ENCODE measurements at regions not wholly inside any gene's neighbourhood (a gene's known extent, or its start where the extent isn't known, plus 50 kb on each side); places are given as distances from the start of the nearest gene placed in this dataset.
"Not testable (repeated sequence)": the region's sequence is repeated elsewhere in the genome, so short reads cannot be mapped to it uniquely, and the experiment has no call there.

GRCh38 chr15:92827991-92828390 is 72.1 kb upstream of the CHD2 start:
- DNase-seq, result not testable (repeated sequence)

- no peak for DNase-seq
These were observed 70.2 kb upstream of the CHD2 start for GRCh38 chr15:92829875-92830274.

GRCh38 chr15:92831336-92831654 is 68.8 kb upstream of the CHD2 start:
- DNase-seq, result no peak

DNA sequence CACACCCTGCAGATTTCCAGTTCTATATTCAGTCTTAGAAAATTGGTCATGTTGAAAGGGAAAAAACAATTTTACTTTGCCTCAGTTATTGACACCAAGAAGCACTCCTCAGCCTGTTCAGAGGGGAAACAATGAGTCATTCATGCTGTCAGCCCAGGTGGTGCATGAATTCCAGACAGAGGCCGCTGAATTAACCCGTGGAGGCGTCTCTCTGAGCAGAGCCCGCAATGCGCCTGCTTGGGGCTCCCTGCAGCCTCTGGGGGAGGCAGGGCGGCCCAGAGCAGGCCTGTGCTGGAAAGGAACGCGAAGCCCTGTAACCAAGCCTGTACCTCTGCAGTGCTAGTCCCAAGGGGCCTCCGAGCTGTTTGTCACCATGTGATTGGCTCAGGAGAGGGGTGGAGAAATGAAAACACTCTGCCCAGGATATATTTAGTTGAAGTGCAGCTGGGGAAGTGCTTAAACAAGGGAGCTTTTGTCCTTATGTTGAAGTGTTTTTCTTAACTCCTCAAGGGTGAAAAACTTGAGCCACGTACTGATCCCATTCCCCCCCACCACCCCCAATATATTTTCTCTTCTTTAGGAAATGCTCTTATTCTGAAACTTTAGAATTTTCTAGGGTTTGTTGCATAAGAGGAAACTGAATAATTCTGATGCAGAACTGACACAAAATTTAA is 68.3 kb upstream of the CHD2 start:
- peak; percentile 98 for DNase-seq

DNA sequence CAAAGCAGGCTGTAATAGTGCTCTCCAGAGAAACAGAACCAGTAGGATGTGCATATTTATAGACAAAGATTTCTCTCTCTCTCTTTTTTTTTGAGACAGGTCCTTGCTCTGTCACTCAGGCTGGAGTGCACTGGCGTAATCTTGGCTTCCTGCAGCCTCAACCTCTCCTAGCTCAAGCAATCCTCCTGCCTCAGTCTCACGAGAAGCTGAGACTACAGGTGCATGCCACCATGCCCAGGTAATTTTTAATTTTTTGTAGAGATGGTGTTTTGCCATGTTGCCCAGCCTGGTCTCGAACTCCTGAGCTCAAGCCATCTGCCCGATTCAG is 67.1 kb upstream of the CHD2 start:
- DNase-seq, result no peak

- DNase-seq, result no peak
These were observed 66.4 kb upstream of the CHD2 start for GRCh38 chr15:92833493-92834271.

- DNase-seq, result no peak
These were observed 60.4 kb upstream of the CHD2 start for GRCh38 chr15:92839696-92840095.

- DNase-seq, result no peak
These were observed 60.0 kb upstream of the CHD2 start for GRCh38 chr15:92840149-92840548.

DNA sequence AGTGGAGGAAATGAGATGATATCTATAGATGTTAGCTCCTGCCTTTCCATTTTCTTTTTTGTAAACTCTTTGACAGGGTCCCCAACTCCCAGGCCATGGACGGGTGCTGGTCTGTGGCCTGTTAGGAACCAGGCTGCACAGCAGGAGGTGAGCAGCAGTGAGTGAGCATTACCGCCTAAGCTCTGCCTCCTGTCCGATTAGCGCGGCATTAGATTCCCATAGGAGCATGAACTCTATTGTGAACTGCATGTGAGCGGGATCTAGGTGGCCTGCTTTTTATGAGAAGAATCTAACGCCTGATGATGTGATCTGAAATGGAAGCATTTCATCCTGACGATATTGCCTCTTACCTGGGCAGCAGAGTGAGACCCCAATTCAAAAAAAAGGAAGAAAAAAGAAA is 56.8 kb upstream of the CHD2 start:
- DNase-seq, result no peak

- no peak for DNase-seq
These were observed 56.3 kb upstream of the CHD2 start for GRCh38 chr15:92843814-92844213.

DNA sequence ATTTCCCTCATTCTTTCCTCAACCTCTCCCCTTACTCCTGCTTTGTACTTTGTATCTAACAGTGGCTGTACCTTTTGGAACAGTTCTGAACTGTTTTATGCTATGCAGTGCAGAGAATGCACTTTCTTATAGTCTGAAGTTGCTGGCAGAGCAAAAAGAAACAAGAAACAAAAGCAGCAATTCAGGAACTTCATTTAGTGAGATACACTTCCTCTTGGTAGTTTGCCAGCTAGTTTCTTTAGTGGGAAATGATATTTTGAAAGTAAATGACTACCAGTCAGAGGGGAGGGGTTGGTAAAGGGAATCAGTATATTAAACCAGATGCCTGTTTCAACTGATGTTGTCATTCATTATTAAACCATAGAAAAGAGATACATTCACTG is 55.0 kb upstream of the CHD2 start:
- DNase-seq, result peak; percentile 54

- DNase-seq, result no peak
These were observed 53.4 kb upstream of the CHD2 start for GRCh38 chr15:92846741-92847140.

GRCh38 chr15:92847841-92848240 is 52.3 kb upstream of the CHD2 start:
- DNase-seq, result no peak

DNA sequence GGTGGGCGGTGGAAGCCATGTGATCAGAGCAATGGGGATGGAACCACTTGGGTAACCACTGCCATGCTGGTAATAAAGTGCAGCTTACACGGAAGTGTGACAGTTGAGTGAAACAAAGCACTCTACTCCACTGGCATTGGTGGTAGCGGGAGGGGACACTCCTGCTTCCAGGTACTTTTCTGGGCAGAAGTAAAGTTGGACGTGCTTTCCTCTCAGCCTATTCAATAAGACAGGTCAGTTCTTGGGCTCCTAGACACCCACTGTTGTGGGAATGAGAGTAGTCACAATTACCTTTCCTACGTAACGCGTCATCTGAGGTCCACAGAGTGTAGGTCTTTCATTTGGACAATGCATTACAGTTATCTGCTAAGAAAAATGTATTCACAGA is 51.7 kb upstream of the CHD2 start:
- DNase-seq, result no peak

GRCh38 chr15:92848852-92849598 is 51.1 kb upstream of the CHD2 start:
- DNase-seq, result no peak

DNA sequence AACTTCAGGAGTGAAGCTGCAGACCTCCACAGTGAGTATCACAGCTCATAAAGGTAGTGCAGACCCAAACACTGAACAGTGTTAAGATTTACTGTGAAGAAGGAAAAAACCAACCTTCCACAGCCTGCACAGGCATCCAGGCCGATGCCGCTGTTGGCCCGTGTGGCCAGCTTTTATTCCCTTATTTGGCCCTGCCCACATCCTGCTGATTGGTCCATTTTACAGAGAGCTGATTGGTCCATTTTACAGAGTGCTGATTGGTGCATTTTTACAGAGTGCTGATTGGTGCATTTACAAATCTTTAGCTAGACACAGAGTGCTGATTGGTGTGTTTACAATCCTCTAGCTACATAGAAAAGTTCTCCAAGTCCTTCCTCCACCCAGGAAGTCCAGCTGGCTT is 49.9 kb upstream of the CHD2 start:
- not testable (repeated sequence) for DNase-seq

Measured in NCI-H1436 treated with DMSO at 0.1 percent for 48 hours (cell line).